MM.1S (cell line): ENCODE measurements at regions not wholly inside any gene's neighbourhood (a gene's known extent, or its start where the extent isn't known, plus 50 kb on each side); places are given as distances from the start of the nearest gene placed in this dataset.

Experiments used
- DNase-seq: peaks from one replicate; pipeline ENCODE4 v3.0.0-alpha.2; 2015
- H2AFZ ChIP-seq: fragments of 300-600 bp; sonication (generic); 2 replicates; pipeline ENCODE4 v1.6.0; 2016; ENCODE audit warnings: antibody characterized with exemption, low read length
- H3F3A ChIP-seq: fragments of 300-600 bp; sonication (generic); 2 replicates; pipeline ENCODE4 v1.6.1; 2016; ENCODE audit warnings: mild to moderate bottlenecking, antibody characterized with exemption, low read length, moderate library complexity, mixed read lengths; ENCODE audit not compliant: insufficient read depth
- H3K27ac ChIP-seq: fragments of 300-600 bp; sonication (generic); 2 replicates; pipeline ENCODE4 v1.5.1; 2016; ENCODE audit warnings: mild to moderate bottlenecking, low read length
- H3K27me3 ChIP-seq: fragments of 300-600 bp; sonication (generic); replicated peaks from 2 replicates; pipeline ENCODE4 v1.6.0; 2016; ENCODE audit warnings: low read length; ENCODE audit not compliant: insufficient read depth
- H3K36me3 ChIP-seq: fragments of 300-600 bp; sonication (generic); replicated peaks from 2 replicates; pipeline ENCODE4 v1.6.1; 2016; ENCODE audit warnings: mild to moderate bottlenecking, low read length, mixed read lengths; ENCODE audit not compliant: insufficient read depth
- H3K4me1 ChIP-seq: fragments of 300-600 bp; sonication (generic); 2 replicates; pipeline ENCODE4 v1.6.1; 2016; ENCODE audit warnings: low read length, mixed read lengths
- H3K4me2 ChIP-seq: fragments of 300-600 bp; sonication (generic); 2 replicates; pipeline ENCODE4 v1.6.0; 2016; ENCODE audit warnings: low read depth, low read length
- H3K4me3 ChIP-seq: fragments of 300-600 bp; sonication (generic); 2 replicates; pipeline ENCODE4 v1.5.1; 2016; ENCODE audit warnings: low read length, mixed read lengths
- H3K79me2 ChIP-seq: fragments of 300-600 bp; sonication (generic); 2 replicates; pipeline ENCODE4 v1.6.1; 2016; ENCODE audit warnings: mixed run types, low read length, mixed read lengths
- H3K9ac ChIP-seq: fragments of 300-600 bp; sonication (generic); 2 replicates; pipeline ENCODE4 v1.6.1; 2016; ENCODE audit warnings: low read length, mixed read lengths
- H3K9me2 ChIP-seq: fragments of 300-600 bp; sonication (generic); replicated peaks from 2 replicates; pipeline ENCODE4 v1.6.1; 2016; ENCODE audit warnings: mild to moderate bottlenecking, low read length, mixed read lengths; ENCODE audit not compliant: insufficient read depth
- H3K9me3 ChIP-seq: fragments of 300-600 bp; sonication (generic); replicated peaks from 2 replicates; pipeline ENCODE4 v1.6.1; 2016; ENCODE audit warnings: mild to moderate bottlenecking, low read length, mixed read lengths; ENCODE audit not compliant: insufficient read depth
- H4K20me1 ChIP-seq: fragments of 300-600 bp; sonication (generic); 2 replicates; pipeline ENCODE4 v1.6.1; 2016; ENCODE audit warnings: mild to moderate bottlenecking, low read length, moderate library complexity, mixed read lengths; ENCODE audit not compliant: insufficient read depth
- EZH2 ChIP-seq: fragments of 300-600 bp; sonication (generic); optimal IDR thresholded peaks from 2 replicates; pipeline ENCODE3; 2017; ENCODE audit warnings: low read depth, mild to moderate bottlenecking, antibody characterized with exemption, low read length, mixed read lengths
- EZH2phosphoT487 ChIP-seq: fragments of 300-600 bp; sonication (generic); IDR thresholded peaks from 2 replicates; pipeline ENCODE4 v1.6.1; 2018; ENCODE audit warnings: antibody characterized with exemption, low read length
- TF ChIP-seq, protein P1 (sequence below): fragments of 300-600 bp; sonication (generic); IDR thresholded peaks from 2 replicates; pipeline ENCODE4 v1.5.1; 2016; ENCODE audit warnings: antibody characterized with exemption, low read length, mixed read lengths

DNA sequence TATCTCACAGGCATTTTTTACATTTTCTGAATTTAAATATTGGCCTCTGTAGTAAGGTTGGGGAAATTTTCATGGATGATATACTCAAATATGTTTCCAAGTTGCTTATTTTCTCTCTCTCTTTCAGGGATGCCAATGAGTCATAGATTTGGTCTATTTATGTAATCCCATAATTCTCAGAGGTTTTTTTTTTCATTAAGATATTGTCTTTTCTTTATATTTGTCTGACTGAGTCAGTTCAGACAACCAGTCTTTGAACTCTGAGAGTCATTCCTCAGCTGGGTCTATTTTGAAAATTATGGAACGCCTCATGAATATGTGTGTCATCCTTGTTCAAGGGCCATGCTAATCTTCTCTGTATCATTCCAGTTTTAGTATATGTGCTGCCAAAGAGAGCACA, 223.2 kb downstream of the PCSK1 start:
- Histone ChIP-seq H3K9me3 (no peaks in the 10 kb centered on the region), H3K4me2 (no peak overlapping the region), H3K4me3 (no peak overlapping the region), H3K36me3 (no peaks in the 10 kb centered on the region), H3K9me2 (no peaks in the 10 kb centered on the region), H3K4me1 (no peaks in the 10 kb centered on the region), H3F3A (no peaks in the 10 kb centered on the region), H3K27ac (no peak overlapping the region), H4K20me1 (no peaks in the 10 kb centered on the region), H3K9ac (no peak overlapping the region), H3K79me2 (no peaks in the 10 kb centered on the region), H3K27me3 (no peaks in the 10 kb centered on the region), H2AFZ (no peak overlapping the region)
- no peak for TF ChIP-seq EZH2
- no peak for TF ChIP-seq EZH2phosphoT487
- TF ChIP-seq, protein P1, sequence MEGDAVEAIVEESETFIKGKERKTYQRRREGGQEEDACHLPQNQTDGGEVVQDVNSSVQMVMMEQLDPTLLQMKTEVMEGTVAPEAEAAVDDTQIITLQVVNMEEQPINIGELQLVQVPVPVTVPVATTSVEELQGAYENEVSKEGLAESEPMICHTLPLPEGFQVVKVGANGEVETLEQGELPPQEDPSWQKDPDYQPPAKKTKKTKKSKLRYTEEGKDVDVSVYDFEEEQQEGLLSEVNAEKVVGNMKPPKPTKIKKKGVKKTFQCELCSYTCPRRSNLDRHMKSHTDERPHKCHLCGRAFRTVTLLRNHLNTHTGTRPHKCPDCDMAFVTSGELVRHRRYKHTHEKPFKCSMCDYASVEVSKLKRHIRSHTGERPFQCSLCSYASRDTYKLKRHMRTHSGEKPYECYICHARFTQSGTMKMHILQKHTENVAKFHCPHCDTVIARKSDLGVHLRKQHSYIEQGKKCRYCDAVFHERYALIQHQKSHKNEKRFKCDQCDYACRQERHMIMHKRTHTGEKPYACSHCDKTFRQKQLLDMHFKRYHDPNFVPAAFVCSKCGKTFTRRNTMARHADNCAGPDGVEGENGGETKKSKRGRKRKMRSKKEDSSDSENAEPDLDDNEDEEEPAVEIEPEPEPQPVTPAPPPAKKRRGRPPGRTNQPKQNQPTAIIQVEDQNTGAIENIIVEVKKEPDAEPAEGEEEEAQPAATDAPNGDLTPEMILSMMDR = no peak
- DNase-seq = no peak

DNA sequence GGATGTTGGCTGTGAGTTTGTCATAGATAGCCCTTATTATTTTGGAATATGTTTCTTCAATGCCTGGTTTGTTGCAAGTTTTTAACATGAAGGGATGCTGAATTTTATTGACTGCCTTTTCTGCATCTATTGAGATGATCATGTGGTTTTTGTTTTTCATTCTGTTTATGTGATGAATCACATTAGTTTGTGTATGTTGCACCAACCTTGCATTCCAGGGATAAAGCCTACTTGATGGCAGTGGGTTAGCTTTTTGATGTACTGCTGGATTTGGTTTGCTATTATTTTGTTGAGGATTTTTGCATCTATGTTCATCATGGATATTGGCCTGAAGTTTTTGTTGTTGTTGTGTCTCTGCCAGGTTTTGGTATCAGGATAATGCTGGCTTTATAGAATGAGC, 225.6 kb downstream of the PCSK1 start:
- H4K20me1 ChIP-seq = no peaks in the 10 kb centered on the region
- H3K79me2 ChIP-seq = no peaks in the 10 kb centered on the region
- no peaks in the 10 kb centered on the region for H3K9me2 ChIP-seq
- TF ChIP-seq, protein P1 = no peak
- TF ChIP-seq EZH2phosphoT487 (no peak), EZH2 (no peak)
- no peak overlapping the region for H3K4me3 ChIP-seq
- no peak overlapping the region for H2AFZ ChIP-seq
- no peak overlapping the region for H3K27ac ChIP-seq
- H3F3A ChIP-seq = no peaks in the 10 kb centered on the region
- H3K4me1 ChIP-seq = peaks cover 5% of the 10 kb centered on the region; the same call in 1 of the 2 replicates
- DNase-seq = no peak
- no peak overlapping the region for H3K4me2 ChIP-seq
- no peaks in the 10 kb centered on the region for H3K36me3 ChIP-seq
- H3K9me3 ChIP-seq = no peaks in the 10 kb centered on the region
- no peaks in the 10 kb centered on the region for H3K27me3 ChIP-seq
- H3K9ac ChIP-seq = no peak overlapping the region

DNA sequence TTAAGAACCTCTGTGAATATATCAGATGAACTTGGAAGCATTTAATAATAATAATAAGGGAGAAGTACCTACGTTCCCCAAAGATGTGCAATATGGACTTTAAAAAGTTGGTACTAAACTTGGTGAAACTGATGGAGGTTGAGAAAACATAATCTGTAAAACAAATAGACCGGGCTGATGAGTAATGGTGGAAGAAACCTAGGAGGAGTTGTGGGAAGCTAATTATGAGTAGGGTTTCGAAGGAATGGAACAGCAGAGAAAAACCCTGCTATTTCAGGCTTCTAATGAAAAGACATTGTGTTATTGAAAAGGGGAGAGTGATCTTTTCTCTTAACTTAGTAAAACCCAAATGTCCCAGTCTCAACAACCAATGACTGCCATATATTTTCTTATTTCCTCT, 229.3 kb downstream of the PCSK1 start:
- Histone ChIP-seq H3K9me2 (no peaks in the 10 kb centered on the region), H3K4me3 (no peak overlapping the region), H3K36me3 (no peaks in the 10 kb centered on the region), H3K27me3 (no peaks in the 10 kb centered on the region), H3K9ac (no peak overlapping the region), H3F3A (no peaks in the 10 kb centered on the region), H3K4me2 (no peak overlapping the region), H3K27ac (no peak overlapping the region), H3K4me1 (peaks cover 5% of the 10 kb centered on the region; the same call in 1 of the 2 replicates), H3K79me2 (no peaks in the 10 kb centered on the region), H2AFZ (no peak overlapping the region), H3K9me3 (no peaks in the 10 kb centered on the region), H4K20me1 (no peaks in the 10 kb centered on the region)
- TF ChIP-seq EZH2 = no peak
- TF ChIP-seq EZH2phosphoT487 = no peak
- DNase-seq = no peak

DNA sequence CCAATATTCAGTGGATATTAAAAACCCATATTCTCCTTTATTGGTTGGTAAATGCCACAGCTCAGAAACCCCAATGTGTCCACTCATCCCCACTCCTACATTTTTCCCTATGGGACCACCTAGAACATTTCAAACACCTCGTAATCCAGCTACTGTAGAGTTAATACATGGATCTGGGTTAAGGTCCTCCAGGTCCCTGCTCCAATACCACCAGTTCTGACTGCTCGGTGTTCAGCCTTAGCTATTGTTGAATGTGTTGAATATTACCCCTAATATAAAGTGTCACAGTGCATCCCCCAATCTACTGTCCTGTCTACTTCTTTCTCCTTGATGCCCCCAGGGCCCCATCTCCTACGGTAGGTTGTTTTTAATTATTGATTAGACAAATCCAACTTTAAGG, 231.5 kb downstream of the PCSK1 start:
- no peak overlapping the region for H2AFZ ChIP-seq

More for the DNA sequence above, 231.5 kb downstream of the PCSK1 start:
- Histone ChIP-seq H3F3A (no peaks in the 10 kb centered on the region), H3K27ac (no peak overlapping the region), H4K20me1 (no peaks in the 10 kb centered on the region), H3K9me3 (no peaks in the 10 kb centered on the region), H3K4me3 (no peak overlapping the region), H3K27me3 (no peaks in the 10 kb centered on the region), H3K36me3 (no peaks in the 10 kb centered on the region), H3K79me2 (no peaks in the 10 kb centered on the region), H3K9me2 (no peaks in the 10 kb centered on the region), H3K4me2 (no peak overlapping the region), H3K4me1 (peaks cover 5% of the 10 kb centered on the region; the same call in 1 of the 2 replicates), H3K9ac (no peak overlapping the region)
- DNase-seq = no peak
- TF ChIP-seq EZH2 (no peak), EZH2phosphoT487 (no peak)
- TF ChIP-seq, protein P1 = no peak
